ENCODE measurements at regions not wholly inside any gene's neighbourhood (a gene's known extent, or its start where the extent isn't known, plus 50 kb on each side); places are given as distances from the start of the nearest gene placed in this dataset.
"Not testable (repeated sequence)": the region's sequence is repeated elsewhere in the genome, so short reads cannot be mapped to it uniquely, and the experiment has no call there.

GRCh38 chr7:3174515-3175284 lies 126.4 kb upstream of the SDK1 start:
- H3K27me3 ChIP-seq (ENCODE audit: control insufficient read depth in 2 of 2, insufficient read depth in 2 of 2, low read length in 2 of 2), result no peaks in the 10 kb centered on the region
- H3K4me3 ChIP-seq (ENCODE audit: low read length in 2 of 2), result no peak overlapping the region
- no peaks in the 10 kb centered on the region for H3K4me1 ChIP-seq (ENCODE audit: control insufficient read depth in 2 of 2, insufficient read depth in 2 of 2, low read length in 2 of 2)
- no peak overlapping the region for H3K27ac ChIP-seq (ENCODE audit: low read depth in 2 of 2, low read length in 2 of 2)
- H3K9me3 ChIP-seq (ENCODE audit: control insufficient read depth in 2 of 2, low read length in 2 of 2), result peaks cover 0 to 4% of the 10 kb centered on the region in 2 donors
- no peaks in the 10 kb centered on the region for H3K36me3 ChIP-seq (ENCODE audit: control insufficient read depth in 2 of 2, insufficient read depth in 2 of 2, low read length in 2 of 2)
- no peak overlapping the region for H3K9ac ChIP-seq (ENCODE audit: low read depth in 1 of 2, low read length in 2 of 2)

- no peaks in the 10 kb centered on the region for H3K36me3 ChIP-seq (ENCODE audit: control insufficient read depth in 2 of 2, insufficient read depth in 2 of 2, low read length in 2 of 2)
- no peaks in the 10 kb centered on the region for H3K4me1 ChIP-seq (ENCODE audit: control insufficient read depth in 2 of 2, insufficient read depth in 2 of 2, low read length in 2 of 2)
- H3K9me3 ChIP-seq (ENCODE audit: control insufficient read depth in 2 of 2, low read length in 2 of 2), result peaks cover 0 to 4% of the 10 kb centered on the region in 2 donors
- H3K9ac ChIP-seq (ENCODE audit: low read depth in 1 of 2, low read length in 2 of 2), result no peak overlapping the region
- no peaks in the 10 kb centered on the region for H3K27me3 ChIP-seq (ENCODE audit: control insufficient read depth in 2 of 2, insufficient read depth in 2 of 2, low read length in 2 of 2)
- no peak overlapping the region for H3K4me3 ChIP-seq (ENCODE audit: low read length in 2 of 2)
- no peak overlapping the region for H3K27ac ChIP-seq (ENCODE audit: low read depth in 2 of 2, low read length in 2 of 2)
These were observed 125.7 kb upstream of the SDK1 start for GRCh38 chr7:3175285-3175902.

- H3K9me3 ChIP-seq (ENCODE audit: control insufficient read depth in 2 of 2, low read length in 2 of 2), result peaks cover 0 to 4% of the 10 kb centered on the region in 2 donors
- H3K9ac ChIP-seq (ENCODE audit: low read depth in 1 of 2, low read length in 2 of 2), result no peak overlapping the region
- no peaks in the 10 kb centered on the region for H3K36me3 ChIP-seq (ENCODE audit: control insufficient read depth in 2 of 2, insufficient read depth in 2 of 2, low read length in 2 of 2)
- no peak overlapping the region for H3K27ac ChIP-seq (ENCODE audit: low read depth in 2 of 2, low read length in 2 of 2)
- no peaks in the 10 kb centered on the region for H3K4me1 ChIP-seq (ENCODE audit: control insufficient read depth in 2 of 2, insufficient read depth in 2 of 2, low read length in 2 of 2)
- no peak overlapping the region for H3K4me3 ChIP-seq (ENCODE audit: low read length in 2 of 2)
- H3K27me3 ChIP-seq (ENCODE audit: control insufficient read depth in 2 of 2, insufficient read depth in 2 of 2, low read length in 2 of 2), result no peaks in the 10 kb centered on the region
These were observed 124.7 kb upstream of the SDK1 start for GRCh38 chr7:3176112-3177000.

GRCh38 chr7:3177271-3177670 lies 123.8 kb upstream of the SDK1 start:
- no peaks in the 10 kb centered on the region for H3K36me3 ChIP-seq (ENCODE audit: control insufficient read depth in 2 of 2, insufficient read depth in 2 of 2, low read length in 2 of 2)
- no peaks in the 10 kb centered on the region for H3K27me3 ChIP-seq (ENCODE audit: control insufficient read depth in 2 of 2, insufficient read depth in 2 of 2, low read length in 2 of 2)
- no peaks in the 10 kb centered on the region for H3K4me1 ChIP-seq (ENCODE audit: control insufficient read depth in 2 of 2, insufficient read depth in 2 of 2, low read length in 2 of 2)
- peaks cover 0 to 4% of the 10 kb centered on the region in 2 donors for H3K9me3 ChIP-seq (ENCODE audit: control insufficient read depth in 2 of 2, low read length in 2 of 2)
- H3K4me3 ChIP-seq (ENCODE audit: low read length in 2 of 2), result no peak overlapping the region
- no peak overlapping the region for H3K9ac ChIP-seq (ENCODE audit: low read depth in 1 of 2, low read length in 2 of 2)
- H3K27ac ChIP-seq (ENCODE audit: low read depth in 2 of 2, low read length in 2 of 2), result no peak overlapping the region

- Histone ChIP-seq H3K27ac (ENCODE audit: low read depth in 2 of 2, low read length in 2 of 2) (no peak overlapping the region), H3K36me3 (ENCODE audit: control insufficient read depth in 2 of 2, insufficient read depth in 2 of 2, low read length in 2 of 2) (no peaks in the 10 kb centered on the region), H3K27me3 (ENCODE audit: control insufficient read depth in 2 of 2, insufficient read depth in 2 of 2, low read length in 2 of 2) (no peaks in the 10 kb centered on the region), H3K9ac (ENCODE audit: low read depth in 1 of 2, low read length in 2 of 2) (no peak overlapping the region), H3K4me3 (ENCODE audit: low read length in 2 of 2) (no peak overlapping the region), H3K9me3 (ENCODE audit: control insufficient read depth in 2 of 2, low read length in 2 of 2) (peaks cover 0 to 4% of the 10 kb centered on the region in 2 donors), H3K4me1 (ENCODE audit: control insufficient read depth in 2 of 2, insufficient read depth in 2 of 2, low read length in 2 of 2) (no peaks in the 10 kb centered on the region)
These were observed 121.6 kb upstream of the SDK1 start for GRCh38 chr7:3179456-3179855.

- peaks cover 0 to 4% of the 10 kb centered on the region in 2 donors for H3K9me3 ChIP-seq (ENCODE audit: control insufficient read depth in 2 of 2, low read length in 2 of 2)
- H3K4me3 ChIP-seq (ENCODE audit: low read length in 2 of 2), result no peak overlapping the region
- H3K27ac ChIP-seq (ENCODE audit: low read depth in 2 of 2, low read length in 2 of 2), result no peak overlapping the region
- no peaks in the 10 kb centered on the region for H3K36me3 ChIP-seq (ENCODE audit: control insufficient read depth in 2 of 2, insufficient read depth in 2 of 2, low read length in 2 of 2)
- H3K4me1 ChIP-seq (ENCODE audit: control insufficient read depth in 2 of 2, insufficient read depth in 2 of 2, low read length in 2 of 2), result no peaks in the 10 kb centered on the region
- no peak overlapping the region for H3K9ac ChIP-seq (ENCODE audit: low read depth in 1 of 2, low read length in 2 of 2)
- no peaks in the 10 kb centered on the region for H3K27me3 ChIP-seq (ENCODE audit: control insufficient read depth in 2 of 2, insufficient read depth in 2 of 2, low read length in 2 of 2)
These were observed 120.4 kb upstream of the SDK1 start for GRCh38 chr7:3180604-3181003.

- not testable (repeated sequence) for H3K9me3 ChIP-seq (ENCODE audit: control insufficient read depth in 2 of 2, low read length in 2 of 2); H3K4me3 ChIP-seq (ENCODE audit: low read length in 2 of 2); H3K4me1 ChIP-seq (ENCODE audit: control insufficient read depth in 2 of 2, insufficient read depth in 2 of 2, low read length in 2 of 2); H3K27me3 ChIP-seq (ENCODE audit: control insufficient read depth in 2 of 2, insufficient read depth in 2 of 2, low read length in 2 of 2); H3K36me3 ChIP-seq (ENCODE audit: control insufficient read depth in 2 of 2, insufficient read depth in 2 of 2, low read length in 2 of 2); H3K9ac ChIP-seq (ENCODE audit: low read depth in 1 of 2, low read length in 2 of 2); H3K27ac ChIP-seq (ENCODE audit: low read depth in 2 of 2, low read length in 2 of 2)
These were observed 119.0 kb upstream of the SDK1 start for GRCh38 chr7:3182055-3182454.

GRCh38 chr7:3187444-3188040 lies 113.5 kb upstream of the SDK1 start:
- no peaks in the 10 kb centered on the region for H3K9me3 ChIP-seq (ENCODE audit: control insufficient read depth in 2 of 2, low read length in 2 of 2)
- H3K4me3 ChIP-seq (ENCODE audit: low read length in 2 of 2), result no peak overlapping the region
- no peaks in the 10 kb centered on the region for H3K4me1 ChIP-seq (ENCODE audit: control insufficient read depth in 2 of 2, insufficient read depth in 2 of 2, low read length in 2 of 2)
- no peak overlapping the region for H3K27ac ChIP-seq (ENCODE audit: low read depth in 2 of 2, low read length in 2 of 2)
- H3K36me3 ChIP-seq (ENCODE audit: control insufficient read depth in 2 of 2, insufficient read depth in 2 of 2, low read length in 2 of 2), result no peaks in the 10 kb centered on the region
- no peaks in the 10 kb centered on the region for H3K27me3 ChIP-seq (ENCODE audit: control insufficient read depth in 2 of 2, insufficient read depth in 2 of 2, low read length in 2 of 2)
- no peak overlapping the region for H3K9ac ChIP-seq (ENCODE audit: low read depth in 1 of 2, low read length in 2 of 2)

- Histone ChIP-seq H3K4me3 (ENCODE audit: low read length in 2 of 2) (no peak overlapping the region), H3K9ac (ENCODE audit: low read depth in 1 of 2, low read length in 2 of 2) (no peak overlapping the region), H3K4me1 (ENCODE audit: control insufficient read depth in 2 of 2, insufficient read depth in 2 of 2, low read length in 2 of 2) (no peaks in the 10 kb centered on the region)
These were observed 112.1 kb upstream of the SDK1 start for GRCh38 chr7:3188946-3189345.

GRCh38 chr7:3191548-3191947 lies 109.5 kb upstream of the SDK1 start:
- no peaks in the 10 kb centered on the region for H3K27me3 ChIP-seq (ENCODE audit: control insufficient read depth in 2 of 2, insufficient read depth in 2 of 2, low read length in 2 of 2)

More at GRCh38 chr7:3188946-3189345, 112.1 kb upstream of the SDK1 start:
- no peaks in the 10 kb centered on the region for H3K36me3 ChIP-seq (ENCODE audit: control insufficient read depth in 2 of 2, insufficient read depth in 2 of 2, low read length in 2 of 2)
- H3K27me3 ChIP-seq (ENCODE audit: control insufficient read depth in 2 of 2, insufficient read depth in 2 of 2, low read length in 2 of 2), result no peaks in the 10 kb centered on the region
- no peak overlapping the region for H3K27ac ChIP-seq (ENCODE audit: low read depth in 2 of 2, low read length in 2 of 2)
- H3K9me3 ChIP-seq (ENCODE audit: control insufficient read depth in 2 of 2, low read length in 2 of 2), result no peaks in the 10 kb centered on the region

More at GRCh38 chr7:3191548-3191947, 109.5 kb upstream of the SDK1 start:
- H3K9ac ChIP-seq (ENCODE audit: low read depth in 1 of 2, low read length in 2 of 2), result no peak overlapping the region
- no peak overlapping the region for H3K4me3 ChIP-seq (ENCODE audit: low read length in 2 of 2)
- H3K9me3 ChIP-seq (ENCODE audit: control insufficient read depth in 2 of 2, low read length in 2 of 2), result no peaks in the 10 kb centered on the region
- no peak overlapping the region for H3K27ac ChIP-seq (ENCODE audit: low read depth in 2 of 2, low read length in 2 of 2)
- H3K36me3 ChIP-seq (ENCODE audit: control insufficient read depth in 2 of 2, insufficient read depth in 2 of 2, low read length in 2 of 2), result no peaks in the 10 kb centered on the region
- no peaks in the 10 kb centered on the region for H3K4me1 ChIP-seq (ENCODE audit: control insufficient read depth in 2 of 2, insufficient read depth in 2 of 2, low read length in 2 of 2)

All from mucosa of rectum (tissue), 2 donors.